A673 (cell line): ENCODE measurements at regions not wholly inside any gene's neighbourhood (a gene's known extent, or its start where the extent isn't known, plus 50 kb on each side); places are given as distances from the start of the nearest gene placed in this dataset.

Experiments
- BruUV-seq: library from RNA; stranded (reverse); fragments of 400-500 nt; replicated peaks from 2 replicates; lab custom pipeline; 2021; lab: Mats Ljungman, UMichigan
- CTCF ChIA-PET: fragments of 300-600 bp; sonication (Branson Sonifier 250); formaldehyde crosslinking; loops from one replicate; lab custom pipeline; 2022; ENCODE audit warnings: antibody characterized with exemption; lab: Charles Lee
- POLR2A ChIA-PET: fragments of 300-600 bp; sonication (Branson Sonifier 250); formaldehyde crosslinking; loops from one replicate; lab custom pipeline; 2022; ENCODE audit warnings: antibody characterized with exemption; ENCODE audit not compliant: low non-redundant PET; lab: Charles Lee
- DNase-seq: peaks from one replicate; pipeline ENCODE4 v3.0.0-alpha.2; 2015; ENCODE audit warnings: low spot score
- H3K27ac ChIP-seq: fragments of 200-600 bp; sonication (generic); 2 replicates; pipeline ENCODE4 v1.5.1; 2016; ENCODE audit warnings: mixed run types, low read depth, mild to moderate bottlenecking, mixed read lengths, antibody characterized with exemption, low read length; ENCODE audit not compliant: poor library complexity, severe bottlenecking
- H3K27me3 ChIP-seq: fragments of 200-600 bp; sonication (generic); replicated peaks from 2 replicates; pipeline ENCODE4 v1.6.1; 2017; ENCODE audit warnings: mixed run types, low read depth, mild to moderate bottlenecking, mixed read lengths, antibody characterized with exemption, low read length; ENCODE audit not compliant: insufficient read depth, poor library complexity
- H3K36me3 ChIP-seq: fragments of 200-600 bp; sonication (generic); 2 replicates; pipeline ENCODE4 v1.6.1; 2016; ENCODE audit warnings: mixed run types, mild to moderate bottlenecking, mixed read lengths, antibody characterized with exemption, low read length; ENCODE audit not compliant: insufficient read depth, poor library complexity, severe bottlenecking
- H3K4me1 ChIP-seq: fragments of 200-600 bp; sonication (generic); 2 replicates; pipeline ENCODE4 v1.6.1; 2017; ENCODE audit warnings: mixed run types, mild to moderate bottlenecking, mixed read lengths, antibody characterized with exemption, low read length; ENCODE audit not compliant: insufficient read depth, poor library complexity, severe bottlenecking
- H3K4me3 ChIP-seq: fragments of 200-600 bp; sonication (generic); 2 replicates; pipeline ENCODE4 v1.5.1; 2016; ENCODE audit warnings: low read depth, mixed run types, mild to moderate bottlenecking, mixed read lengths, low read length; ENCODE audit not compliant: poor library complexity, severe bottlenecking
- H3K9me3 ChIP-seq: fragments of 200-600 bp; sonication (generic); 2 replicates; pipeline ENCODE4 v1.6.1; 2016; ENCODE audit warnings: mixed run types, low read depth, mild to moderate bottlenecking, mixed read lengths, antibody characterized with exemption, low read length; ENCODE audit not compliant: poor library complexity, severe bottlenecking
- EZH2 ChIP-seq: fragments of 200-600 bp; sonication (generic); IDR thresholded peaks from 2 replicates; pipeline ENCODE4 v1.6.1; 2017; ENCODE audit warnings: borderline replicate concordance, low read depth, mild to moderate bottlenecking, mixed read lengths, antibody characterized with exemption, low read length; ENCODE audit not compliant: poor library complexity, severe bottlenecking
- intact Hi-C: fragments of 100-400 bp; cut with micrococcal nuclease; formaldehyde crosslinking; loops from one replicate; pipeline ENCODE4 v1.10.0; 2022; ENCODE audit not compliant: unreplicated experiment
- TF ChIP-seq, protein P1 (sequence below): fragments of 300-800, 200-600 bp; sonication (generic); conservative IDR thresholded peaks from 2 replicates; pipeline ENCODE4 v1.5.1; 2017; ENCODE audit warnings: low read depth, mild to moderate bottlenecking, antibody characterized with exemption, low read length, moderate library complexity, mixed read lengths

DNA sequence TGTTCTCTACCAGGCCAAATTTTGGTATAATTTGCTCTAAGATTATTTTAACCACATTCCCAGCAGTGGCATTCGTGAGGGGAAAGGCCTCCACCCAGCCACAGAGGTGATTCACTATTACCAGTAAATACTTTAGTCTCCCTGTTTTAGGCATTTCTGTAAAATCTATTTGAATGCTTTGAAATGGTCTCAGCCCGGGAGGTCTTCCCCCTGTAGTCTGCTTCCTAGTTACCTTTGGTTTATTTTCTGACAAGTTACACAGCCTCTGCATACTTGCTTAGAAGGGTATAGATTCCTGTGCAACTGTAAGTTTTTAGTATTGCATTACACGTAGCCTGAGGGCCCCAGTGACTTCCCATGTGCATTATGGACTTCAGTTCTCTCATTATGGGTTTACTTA, 248.7 kb downstream of the C6orf118 start:
- H3K27ac ChIP-seq = no peak overlapping the region
- H3K4me1 ChIP-seq = no peaks in the 10 kb centered on the region
- DNase-seq = no peak
- CTCF ChIA-PET = no interaction called here
- intact Hi-C loops = no loop called here
- BruUV-seq = no TSS peak
- no peaks in the 10 kb centered on the region for H3K27me3 ChIP-seq
- no peak overlapping the region for H3K4me3 ChIP-seq
- POLR2A ChIA-PET = no interaction called here
- peaks cover 4% of the 10 kb centered on the region for H3K9me3 ChIP-seq
- TF ChIP-seq, protein P1, sequence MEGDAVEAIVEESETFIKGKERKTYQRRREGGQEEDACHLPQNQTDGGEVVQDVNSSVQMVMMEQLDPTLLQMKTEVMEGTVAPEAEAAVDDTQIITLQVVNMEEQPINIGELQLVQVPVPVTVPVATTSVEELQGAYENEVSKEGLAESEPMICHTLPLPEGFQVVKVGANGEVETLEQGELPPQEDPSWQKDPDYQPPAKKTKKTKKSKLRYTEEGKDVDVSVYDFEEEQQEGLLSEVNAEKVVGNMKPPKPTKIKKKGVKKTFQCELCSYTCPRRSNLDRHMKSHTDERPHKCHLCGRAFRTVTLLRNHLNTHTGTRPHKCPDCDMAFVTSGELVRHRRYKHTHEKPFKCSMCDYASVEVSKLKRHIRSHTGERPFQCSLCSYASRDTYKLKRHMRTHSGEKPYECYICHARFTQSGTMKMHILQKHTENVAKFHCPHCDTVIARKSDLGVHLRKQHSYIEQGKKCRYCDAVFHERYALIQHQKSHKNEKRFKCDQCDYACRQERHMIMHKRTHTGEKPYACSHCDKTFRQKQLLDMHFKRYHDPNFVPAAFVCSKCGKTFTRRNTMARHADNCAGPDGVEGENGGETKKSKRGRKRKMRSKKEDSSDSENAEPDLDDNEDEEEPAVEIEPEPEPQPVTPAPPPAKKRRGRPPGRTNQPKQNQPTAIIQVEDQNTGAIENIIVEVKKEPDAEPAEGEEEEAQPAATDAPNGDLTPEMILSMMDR = no peak
- no peak for TF ChIP-seq EZH2
- H3K36me3 ChIP-seq = no peaks in the 10 kb centered on the region

DNA sequence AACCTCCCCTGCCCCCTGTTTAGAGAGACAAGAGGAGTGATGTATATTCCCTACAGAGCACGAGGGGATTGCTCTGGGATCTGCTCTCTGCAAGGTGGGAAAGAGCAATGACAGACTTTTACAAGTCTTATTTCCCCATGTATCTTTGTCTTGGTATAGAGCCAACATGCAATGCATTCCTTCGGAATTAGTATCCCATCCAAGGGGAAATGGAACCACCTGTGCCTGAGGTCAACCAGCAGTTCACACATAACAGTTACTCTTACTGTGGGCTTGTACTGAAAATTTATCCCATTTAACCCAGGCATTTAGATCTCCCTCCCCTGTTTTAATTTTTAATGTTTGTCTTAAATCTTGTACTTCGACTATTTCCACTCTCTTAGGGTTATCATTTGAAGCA, 250.4 kb downstream of the C6orf118 start:
- ChIA-PET CTCF (no interaction called here), POLR2A (no interaction called here)
- Histone ChIP-seq H3K27ac (no peak overlapping the region), H3K9me3 (no peaks in the 10 kb centered on the region), H3K27me3 (no peaks in the 10 kb centered on the region), H3K4me3 (no peak overlapping the region), H3K4me1 (no peaks in the 10 kb centered on the region), H3K36me3 (no peaks in the 10 kb centered on the region)
- BruUV-seq = no TSS peak
- intact Hi-C loops = loop anchor here (10.0 kb wide), 1 partner anchor 176 kb away; no protein-coding TSS in a partner anchor
- DNase-seq = no peak
- TF ChIP-seq, protein P1 = no peak
- no peak for TF ChIP-seq EZH2

DNA sequence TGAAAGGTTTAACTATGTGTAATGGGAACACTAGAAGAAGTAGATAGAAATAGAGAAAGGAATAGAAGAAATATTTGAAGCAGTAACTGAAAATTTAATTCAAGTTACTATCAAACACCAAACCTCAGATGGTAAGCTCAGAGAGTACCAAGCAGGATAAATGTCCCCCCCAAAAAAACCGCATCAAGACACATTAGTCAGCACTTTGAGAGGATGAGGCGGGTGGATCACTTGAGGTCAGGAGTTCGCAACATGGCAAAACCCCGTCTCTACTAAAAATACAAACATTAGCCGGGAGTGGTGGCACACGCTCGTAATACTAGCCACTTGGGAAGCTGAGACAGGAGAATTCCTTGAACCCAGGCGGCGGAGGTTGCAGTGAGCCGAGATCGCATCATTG, 253.1 kb downstream of the C6orf118 start:
- no peaks in the 10 kb centered on the region for H3K9me3 ChIP-seq
- DNase-seq = no peak
- ChIA-PET CTCF (interaction anchor here (1.2 kb wide), 1 partner anchor 175 kb away, joined by 5 read pairs; no protein-coding TSS in a partner anchor), POLR2A (no interaction called here)
- BruUV-seq = no TSS peak
- TF ChIP-seq, protein P1 = no peak
- no peak for TF ChIP-seq EZH2
- H3K4me1 ChIP-seq = no peaks in the 10 kb centered on the region
- intact Hi-C loops = loop anchor here (10.0 kb wide), 1 partner anchor 179 kb away; no protein-coding TSS in a partner anchor
- H3K27me3 ChIP-seq = no peaks in the 10 kb centered on the region
- no peak overlapping the region for H3K27ac ChIP-seq
- H3K4me3 ChIP-seq = no peak overlapping the region
- no peaks in the 10 kb centered on the region for H3K36me3 ChIP-seq
